A549 (cell line): ENCODE measurements at regions not wholly inside any gene's neighbourhood (a gene's known extent, or its start where the extent isn't known, plus 50 kb on each side); places are given as distances from the start of the nearest gene placed in this dataset.

Source experiments
- CHD2 ChIP-seq: fragments of 150-350 bp; IDR thresholded peaks from 2 replicates; pipeline ENCODE4 v1.6.1; 2014; ENCODE audit warnings: low read length; ENCODE audit not compliant: partially characterized antibody
- EP300 ChIP-seq, 2 experiments: fragments of >200 bp; sonication (Bioruptor Twin); formaldehyde crosslinking; IDR thresholded peaks; 2 replicates in 1 of 2; 3 replicates in 1 of 2; pipeline ENCODE4 v1.6.1; 2016 to 2017
- ESRRA ChIP-seq: fragments of 150-350 bp; IDR thresholded peaks from 2 replicates; pipeline ENCODE4 v1.6.1; 2014; ENCODE audit warnings: mild to moderate bottlenecking, low read length, borderline replicate concordance
- JUN ChIP-seq, 2 experiments: fragments of >200 bp; sonication (Bioruptor Twin); formaldehyde crosslinking; IDR thresholded peaks; 2 replicates in 1 of 2; 3 replicates in 1 of 2; pipeline ENCODE4 v1.6.1; 2016 to 2017
- KDM1A ChIP-seq: fragments of 200-600 bp; sonication (generic); IDR thresholded peaks from 2 replicates; pipeline ENCODE4 v1.6.1; 2016; ENCODE audit warnings: low read depth, mild to moderate bottlenecking
- KDM5A ChIP-seq: fragments of 200-600 bp; sonication (generic); IDR thresholded peaks from 2 replicates; pipeline ENCODE4 v1.6.1; 2016; ENCODE audit warnings: antibody characterized with exemption, mild to moderate bottlenecking
- MAX ChIP-seq: IDR thresholded peaks from 2 replicates; pipeline ENCODE4 v1.6.1; 2012
- MAZ ChIP-seq: fragments of 150-350 bp; IDR thresholded peaks from 2 replicates; pipeline ENCODE4 v1.6.1; 2014; ENCODE audit warnings: antibody characterized with exemption, low read depth, low read length, borderline replicate concordance
- TF ChIP-seq, protein P1 (sequence below): fragments of >200 bp; sonication (Bioruptor Twin); formaldehyde crosslinking; IDR thresholded peaks from 3 replicates; pipeline ENCODE4 v1.5.1; 2016

- TF ChIP-seq, protein P1, sequence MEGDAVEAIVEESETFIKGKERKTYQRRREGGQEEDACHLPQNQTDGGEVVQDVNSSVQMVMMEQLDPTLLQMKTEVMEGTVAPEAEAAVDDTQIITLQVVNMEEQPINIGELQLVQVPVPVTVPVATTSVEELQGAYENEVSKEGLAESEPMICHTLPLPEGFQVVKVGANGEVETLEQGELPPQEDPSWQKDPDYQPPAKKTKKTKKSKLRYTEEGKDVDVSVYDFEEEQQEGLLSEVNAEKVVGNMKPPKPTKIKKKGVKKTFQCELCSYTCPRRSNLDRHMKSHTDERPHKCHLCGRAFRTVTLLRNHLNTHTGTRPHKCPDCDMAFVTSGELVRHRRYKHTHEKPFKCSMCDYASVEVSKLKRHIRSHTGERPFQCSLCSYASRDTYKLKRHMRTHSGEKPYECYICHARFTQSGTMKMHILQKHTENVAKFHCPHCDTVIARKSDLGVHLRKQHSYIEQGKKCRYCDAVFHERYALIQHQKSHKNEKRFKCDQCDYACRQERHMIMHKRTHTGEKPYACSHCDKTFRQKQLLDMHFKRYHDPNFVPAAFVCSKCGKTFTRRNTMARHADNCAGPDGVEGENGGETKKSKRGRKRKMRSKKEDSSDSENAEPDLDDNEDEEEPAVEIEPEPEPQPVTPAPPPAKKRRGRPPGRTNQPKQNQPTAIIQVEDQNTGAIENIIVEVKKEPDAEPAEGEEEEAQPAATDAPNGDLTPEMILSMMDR: peak; percentile 53
- TF ChIP-seq MAZ (no peak), JUN (IDR thresholded peaks at IDR 0.05) (no peak), KDM5A (no peak), KDM1A (no peak), EP300 (IDR thresholded peaks at IDR 0.05) (no peak), ESRRA (no peak), CHD2 (no peak), MAX (no peak)
Measured at GRCh38 chr13:99033814-99034213, 56.0 kb upstream of the DOCK9 start.
